ENCODE measurements at regions not wholly inside any gene's neighbourhood (a gene's known extent, or its start where the extent isn't known, plus 50 kb on each side); places are given as distances from the start of the nearest gene placed in this dataset.

DNA sequence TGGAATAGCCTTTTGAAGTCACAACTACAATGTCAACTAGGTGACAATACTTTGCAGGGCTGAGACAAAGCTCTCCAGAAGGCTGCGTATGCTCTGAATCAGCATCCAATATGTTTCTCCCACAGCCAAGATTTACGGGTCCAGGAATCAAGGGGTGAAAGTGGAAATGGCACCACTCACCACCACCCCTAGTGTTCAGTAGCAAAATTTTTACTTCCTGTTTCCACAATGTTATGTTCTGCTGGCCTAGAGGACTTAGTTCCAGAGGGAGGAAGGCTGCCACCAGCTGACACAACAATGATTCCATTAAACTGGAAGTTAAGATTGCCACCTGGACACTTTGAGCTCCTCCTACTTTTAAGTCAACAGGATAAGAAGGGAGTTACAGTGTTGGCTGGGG, 68.5 kb upstream of the MPEG1 start:
- TF ChIP-seq EZH2phosphoT487 (IDR thresholded peaks at IDR 0.05; ENCODE audit: borderline replicate concordance, low read depth, low read length): no peak
- TF ChIP-seq CTCF (conservative IDR thresholded peaks at IDR 0.05; ENCODE audit: low read length): peak; percentile 56
- H2AFZ ChIP-seq (ENCODE audit: low read length): no peak overlapping the region
- H3K9me3 ChIP-seq (ENCODE audit: low read length): peaks cover 10% of the 10 kb centered on the region; the same call in 1 of the 2 replicates
- H3K79me2 ChIP-seq (ENCODE audit: insufficient read depth, low read depth, low read length): no peaks in the 10 kb centered on the region
- no TSS peak for BruUV-seq (replicated peaks)
- ChIA-PET CTCF (ENCODE audit: unreplicated experiment) (no interaction called here), POLR2A (interaction anchor here (0.6 to 1.2 kb wide), 3 partner anchors 11 to 57 kb away, joined by 3 read pairs; no protein-coding TSS in a partner anchor)
- no peaks in the 10 kb centered on the region; the same call in 1 of the 2 replicates for H3K36me3 ChIP-seq (ENCODE audit: insufficient read depth, low read length)
- intact Hi-C loops (cut with micrococcal nuclease; ENCODE audit: unreplicated experiment): no loop called here
- no peaks in the 10 kb centered on the region for H3K9me2 ChIP-seq (ENCODE audit: insufficient read depth, low read length)
- no peak overlapping the region for H3K4me2 ChIP-seq (ENCODE audit: low read length)
- no peak for DNase-seq (ENCODE audit: low spot score)
- no peaks in the 10 kb centered on the region for H4K20me1 ChIP-seq (ENCODE audit: insufficient read depth, low read length)
- H3K4me3 ChIP-seq (ENCODE audit: low read depth, low read length, poor library complexity, severe bottlenecking): no peak overlapping the region
- H3K4me1 ChIP-seq (ENCODE audit: insufficient read depth, low read length, poor library complexity, severe bottlenecking): peaks cover 25% of the 10 kb centered on the region
- no peak overlapping the region for H3K27ac ChIP-seq (ENCODE audit: low read depth, low read length, poor library complexity, severe bottlenecking)

- peaks cover 10% of the 10 kb centered on the region; the same call in 1 of the 2 replicates for H3K9me3 ChIP-seq (ENCODE audit: low read length)
- DNase-seq (ENCODE audit: low spot score): peak; percentile 97
- no TSS peak for BruUV-seq (replicated peaks)
- peak overlapping the region; percentile 90 for H3K4me2 ChIP-seq (ENCODE audit: low read length)
- H2AFZ ChIP-seq (ENCODE audit: low read length): no peak overlapping the region
- no peaks in the 10 kb centered on the region for H3K79me2 ChIP-seq (ENCODE audit: insufficient read depth, low read depth, low read length)
- ChIA-PET POLR2A (interaction anchor here (0.6 to 4.8 kb wide), 9 partner anchors 9 to 698 kb away, joined by 3 to 39 read pairs (median 4); partner anchors contain the start of genes LPXN and MPEG1), CTCF (ENCODE audit: unreplicated experiment) (interaction anchor here (0.6 to 1.5 kb wide), 2 partner anchors 10 to 185 kb away, joined by 3 to 7 read pairs; no protein-coding TSS in a partner anchor)
- H3K9me2 ChIP-seq (ENCODE audit: insufficient read depth, low read length): no peaks in the 10 kb centered on the region
- H3K4me1 ChIP-seq (ENCODE audit: insufficient read depth, low read length, poor library complexity, severe bottlenecking): peaks cover 74% of the 10 kb centered on the region
- peak overlapping the region; percentile 97 for H3K27ac ChIP-seq (ENCODE audit: low read depth, low read length, poor library complexity, severe bottlenecking)
- no peaks in the 10 kb centered on the region; the same call in 1 of the 2 replicates for H3K36me3 ChIP-seq (ENCODE audit: insufficient read depth, low read length)
- intact Hi-C loops (cut with micrococcal nuclease; ENCODE audit: unreplicated experiment): loop anchor here (1.0 to 10.0 kb wide), 9 partner anchors 11 to 1181 kb away; partner anchors contain the start of genes FAM111B, MRPL16, MS4A1 and OSBP
- TF ChIP-seq EZH2phosphoT487 (IDR thresholded peaks at IDR 0.05; ENCODE audit: borderline replicate concordance, low read depth, low read length) (no peak), CTCF (conservative IDR thresholded peaks at IDR 0.05; ENCODE audit: low read length) (no peak)
- peak overlapping the region; percentile 56 for H3K4me3 ChIP-seq (ENCODE audit: low read depth, low read length, poor library complexity, severe bottlenecking)
- no peaks in the 10 kb centered on the region for H4K20me1 ChIP-seq (ENCODE audit: insufficient read depth, low read length)
Measured at GRCh38 chr11:59273373-59273841, 60.7 kb upstream of the MPEG1 start.

Data from OCI-LY7 (cell line).